Right ventricle myocardium inferior (tissue), 1 donor: ENCODE measurements at regions not wholly inside any gene's neighbourhood (a gene's known extent, or its start where the extent isn't known, plus 50 kb on each side); places are given as distances from the start of the nearest gene placed in this dataset.
"Not testable (repeated sequence)": the region's sequence is repeated elsewhere in the genome, so short reads cannot be mapped to it uniquely, and the experiment has no call there.

Experiments
- ATAC-seq: fragments of 200-7000 bp; cut with Tn5 transposase; one replicate; pipeline ENCODE4 v1.9.1; 2020; ENCODE audit warnings: mild to moderate bottlenecking, moderate library complexity
- DNase-seq: peaks from one replicate; pipeline ENCODE4 v3.0.0; 2021; ENCODE audit errors: missing footprints
- intact Hi-C: fragments of 100-400 bp; cut with DNase I; formaldehyde crosslinking; loops from one replicate; pipeline ENCODE4 v1.11.0; 2022
- donor health status: DM: no; HTN: yes; CAD: no; lungs with severe emphysema.

DNA sequence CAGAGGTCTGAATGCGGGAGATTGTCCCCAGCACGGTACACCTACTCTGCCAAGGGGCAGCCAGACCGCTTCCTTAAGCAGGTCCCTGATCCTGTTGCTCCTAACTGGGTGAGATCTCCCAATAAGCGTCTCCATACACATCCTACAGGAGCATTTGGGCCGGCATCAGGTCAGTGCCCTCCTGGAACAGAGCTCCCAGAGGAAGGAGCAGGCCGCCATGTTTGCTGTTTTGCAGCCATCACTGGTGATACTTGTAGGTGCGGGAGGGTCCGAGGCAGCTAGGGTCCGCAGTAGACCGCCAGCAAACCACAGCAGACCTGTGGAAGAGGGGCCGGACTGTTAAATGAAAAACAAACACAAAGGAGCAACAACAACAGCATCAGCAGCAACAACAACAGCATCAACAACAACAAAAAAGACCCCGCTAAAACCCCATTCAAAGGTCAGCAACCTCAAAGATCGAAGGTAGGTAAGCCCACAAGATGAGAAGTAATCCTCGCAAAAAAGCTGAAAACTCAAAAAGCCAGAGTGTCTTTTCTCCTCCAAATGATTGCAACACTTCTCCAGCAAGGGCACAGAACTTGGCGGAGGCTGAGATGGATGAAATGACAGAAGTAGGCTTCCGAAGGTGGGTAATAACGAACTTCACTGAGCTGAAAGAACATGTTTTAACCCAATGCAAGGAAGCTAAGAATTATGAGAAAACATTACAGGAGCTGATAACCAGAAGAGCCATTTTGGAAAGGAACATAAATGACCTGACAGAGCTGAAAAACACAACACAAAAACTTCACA lies 79.0 kb upstream of the CDH7 start:
- intact Hi-C loops: no loop called here
- no peak for ATAC-seq
- DNase-seq: no peak

- intact Hi-C loops, ATAC-seq, DNase-seq: not testable (repeated sequence)
Observed at GRCh38 chr18:65670145-65670544, 80.7 kb upstream of the CDH7 start.

GRCh38 chr18:65661391-65661790 lies 89.4 kb upstream of the CDH7 start:
- DNase-seq (no peak), ATAC-seq (no peak)
- intact Hi-C loops: no loop called here

- ATAC-seq: no peak
- no peak for DNase-seq
- intact Hi-C loops: no loop called here
Observed at GRCh38 chr18:65659912-65660311, 90.9 kb upstream of the CDH7 start.

GRCh38 chr18:65659312-65659711 lies 91.5 kb upstream of the CDH7 start:
- ATAC-seq (no peak), DNase-seq (no peak)
- intact Hi-C loops: no loop called here

DNA sequence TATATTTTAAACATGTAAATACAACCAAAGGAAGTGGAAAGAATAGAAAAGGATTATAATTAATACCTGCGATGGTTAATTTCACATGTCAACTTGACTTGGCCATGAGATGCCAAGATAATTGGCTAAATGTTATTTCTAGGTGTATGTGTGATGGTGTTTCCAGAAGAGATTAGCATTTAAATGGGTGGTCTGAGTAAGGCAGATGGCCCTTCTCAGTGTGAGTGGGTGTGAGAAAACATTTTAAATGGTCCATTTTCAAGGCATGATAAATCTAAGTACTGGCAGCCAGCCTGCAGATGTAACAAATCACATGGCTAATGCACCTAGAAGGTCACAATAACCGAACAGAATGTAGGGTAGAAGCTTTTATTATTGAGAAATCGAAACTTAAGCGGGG lies 99.6 kb upstream of the CDH7 start:
- no peak for ATAC-seq
- DNase-seq: no peak
- intact Hi-C loops: no loop called here

DNA sequence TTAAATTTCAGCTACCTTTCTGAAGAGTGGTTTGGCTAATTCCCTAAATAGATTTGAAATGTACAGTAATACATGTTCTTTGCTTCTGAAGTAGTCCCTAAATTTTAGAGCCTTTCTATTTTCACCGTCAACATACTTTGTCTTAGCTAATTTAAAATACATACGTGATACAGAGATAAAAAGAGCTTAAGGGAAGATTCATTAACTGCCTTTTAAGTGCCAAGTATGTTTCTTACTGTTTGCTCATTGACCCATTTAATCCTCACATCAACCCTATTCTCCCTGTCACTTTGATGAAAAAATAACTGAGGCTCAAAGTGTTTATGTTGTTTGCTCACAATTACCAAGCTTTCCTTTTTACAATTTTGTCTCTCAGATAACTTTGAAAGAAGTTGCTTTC lies 118.6 kb upstream of the CDH7 start:
- intact Hi-C loops: no loop called here
- no peak for DNase-seq
- no peak for ATAC-seq

GRCh38 chr18:65631766-65632165 lies 119.0 kb upstream of the CDH7 start:
- no peak for DNase-seq
- intact Hi-C loops: no loop called here
- no peak for ATAC-seq

- DNase-seq: no peak
- intact Hi-C loops: no loop called here
- ATAC-seq: no peak
Observed at GRCh38 chr18:65628390-65628789, 122.4 kb upstream of the CDH7 start.

- ATAC-seq: no peak
- DNase-seq: no peak
- intact Hi-C loops: no loop called here
Observed at GRCh38 chr18:65623676-65624075, 127.1 kb upstream of the CDH7 start.

DNA sequence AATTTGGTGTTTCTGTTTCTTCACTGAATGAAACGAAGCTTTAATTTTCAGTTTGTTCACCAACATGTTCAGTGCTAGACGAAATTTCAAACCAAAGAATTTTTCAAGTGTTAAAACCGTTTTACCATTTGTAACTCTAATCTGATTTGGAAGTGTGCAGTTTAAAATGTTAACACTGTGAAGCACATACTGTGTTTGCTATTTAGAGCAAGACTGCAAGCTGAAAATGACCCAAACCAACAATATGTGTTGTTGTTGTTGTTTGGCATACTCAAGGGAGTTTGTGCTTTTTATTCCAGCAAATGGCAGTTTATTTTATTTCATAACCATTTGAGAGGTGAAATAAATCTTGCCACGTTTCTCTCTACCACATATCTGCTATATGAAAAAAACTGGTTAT lies 128.4 kb upstream of the CDH7 start:
- ATAC-seq: no peak
- intact Hi-C loops: no loop called here
- no peak for DNase-seq

GRCh38 chr18:65620076-65620696 lies 130.6 kb upstream of the CDH7 start:
- ATAC-seq: no peak
- intact Hi-C loops: no loop called here
- peak; percentile 57 for DNase-seq

DNA sequence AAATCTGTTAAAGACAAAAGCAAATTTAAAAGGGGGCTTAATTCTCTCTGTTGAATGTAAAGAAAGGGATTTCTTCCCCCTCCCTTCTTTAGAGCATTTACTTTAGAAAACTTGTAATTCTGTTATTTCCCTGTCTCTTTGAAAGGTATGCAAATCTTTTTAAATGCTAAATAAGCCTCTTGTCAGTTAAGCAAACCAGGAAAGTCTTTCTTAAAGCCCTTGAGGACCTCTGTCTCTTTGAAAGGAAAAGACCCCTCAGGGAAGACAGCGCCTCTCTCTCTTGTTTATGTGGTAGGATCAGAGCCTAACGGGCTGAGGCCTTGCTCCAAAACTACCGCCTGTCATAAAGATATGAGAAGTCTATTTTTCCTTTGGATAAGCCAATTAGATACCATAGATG lies 139.9 kb upstream of the CDH7 start:
- no peak for ATAC-seq
- DNase-seq: no peak
- intact Hi-C loops: no loop called here

- DNase-seq: no peak
- intact Hi-C loops: no loop called here
- ATAC-seq: no peak
Observed at GRCh38 chr18:65608471-65608870, 142.3 kb upstream of the CDH7 start.

DNA sequence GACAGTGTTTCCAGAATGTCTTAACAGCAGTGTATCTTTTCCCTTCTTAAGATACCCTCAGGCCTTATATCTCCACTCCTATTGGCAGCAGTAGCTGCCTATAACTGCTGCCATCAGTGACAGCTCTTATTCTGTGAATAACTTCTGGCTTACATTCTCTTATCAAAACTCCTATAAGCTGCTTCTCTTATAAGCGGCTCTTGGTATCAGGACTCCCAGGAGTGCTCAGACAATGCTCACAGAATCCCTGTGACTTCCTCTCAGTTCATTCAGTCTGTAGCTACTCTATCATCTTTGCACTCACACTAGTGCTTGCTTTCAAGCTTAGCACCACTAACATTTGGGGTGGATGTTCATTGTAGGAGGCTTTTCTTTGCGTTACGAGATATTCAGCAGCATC lies 143.7 kb upstream of the CDH7 start:
- intact Hi-C loops: no loop called here
- DNase-seq (no peak), ATAC-seq (no peak)

- no peak for ATAC-seq
- DNase-seq: no peak
- intact Hi-C loops: no loop called here
Observed at GRCh38 chr18:65606551-65607130, 144.2 kb upstream of the CDH7 start.

DNA sequence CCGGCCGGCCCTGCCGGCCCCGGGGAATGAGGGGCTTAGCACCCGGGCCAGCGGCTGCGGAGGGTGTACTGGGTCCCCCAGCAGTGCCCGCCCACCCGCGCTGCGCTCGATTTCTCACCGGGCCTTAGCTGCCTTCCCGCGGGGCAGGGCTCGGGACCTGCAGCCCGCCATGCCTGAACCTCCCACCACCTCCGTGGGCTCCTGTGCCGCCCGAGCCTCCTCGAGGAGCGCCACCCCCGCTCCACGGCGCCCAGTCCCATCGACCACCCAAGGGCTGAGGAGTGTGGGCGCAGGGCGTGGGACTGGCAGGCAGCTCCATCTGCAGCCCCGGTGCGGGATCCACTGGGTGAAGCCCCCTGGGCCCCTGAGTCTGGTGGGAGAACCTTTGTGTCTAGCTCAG lies 145.5 kb upstream of the CDH7 start:
- intact Hi-C loops, ATAC-seq, DNase-seq: not testable (repeated sequence)

DNA sequence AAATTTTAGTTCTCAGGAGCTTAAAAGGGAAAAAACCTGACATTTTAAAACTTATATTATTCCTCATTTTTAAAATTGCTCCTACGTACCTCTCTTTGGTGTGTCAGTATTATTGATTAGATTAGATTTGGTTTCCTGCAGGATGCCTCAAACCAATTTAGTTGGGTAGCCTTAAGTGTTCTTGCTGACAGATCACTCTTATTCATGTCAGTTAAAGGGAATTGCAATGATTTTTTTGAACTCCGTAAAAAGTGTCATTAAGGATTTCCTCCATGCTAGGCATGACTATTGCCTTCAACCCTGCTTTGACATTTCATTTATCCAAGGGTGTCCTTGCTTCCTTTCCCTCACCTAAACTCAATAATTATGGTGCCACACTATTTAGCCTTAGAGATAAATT lies 149.0 kb upstream of the CDH7 start:
- intact Hi-C loops: no loop called here
- no peak for DNase-seq
- ATAC-seq: no peak

GRCh38 chr18:65592435-65592834 lies 158.4 kb upstream of the CDH7 start:
- ATAC-seq: no peak
- intact Hi-C loops: no loop called here
- no peak for DNase-seq

DNA sequence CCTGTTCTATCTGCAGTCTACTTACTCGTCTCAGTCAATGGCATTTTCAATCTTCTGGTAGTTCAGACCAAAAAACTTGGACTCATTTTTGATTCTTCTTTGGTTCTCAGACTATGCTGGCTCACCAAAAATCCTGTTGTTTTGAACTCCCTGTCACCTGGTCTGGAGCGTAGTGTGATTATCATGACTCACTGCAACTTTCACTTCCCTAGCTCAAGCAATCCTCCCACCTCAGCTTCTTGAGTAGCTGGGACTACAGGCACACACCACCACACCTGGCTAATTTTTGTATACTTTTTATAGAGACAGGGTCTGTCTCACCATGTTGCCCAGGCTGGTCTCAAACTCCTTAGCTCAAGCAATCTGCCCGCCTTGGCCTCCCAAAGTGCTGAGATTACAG lies 163.3 kb upstream of the CDH7 start:
- DNase-seq (no peak), ATAC-seq (no peak)
- intact Hi-C loops: no loop called here
